ENCODE measurements at regions not wholly inside any gene's neighbourhood (a gene's known extent, or its start where the extent isn't known, plus 50 kb on each side); places are given as distances from the start of the nearest gene placed in this dataset.

GRCh38 chr17:62121025-62121730 lies 56.1 kb upstream of the MED13 start:
- no peaks in the 10 kb centered on the region for H3K36me3 ChIP-seq
- H3K27me3 ChIP-seq: peaks cover 0 to 14% (median 4%) of the 10 kb centered on the region in 7 donors
- no peak for DNase-seq
- H3K9me3 ChIP-seq: no peaks in the 10 kb centered on the region
- no peak for TF ChIP-seq CTCF (IDR thresholded peaks at IDR 0.05)
- no peak for ATAC-seq
- WGBS, 2 donors: 66 to 69% methylated on average over 4 of the region's 4 CpGs
- H3K4me1 ChIP-seq: no peaks in the 10 kb centered on the region
- intact Hi-C loops (cut with DNase I): no loop called here
- H3K4me3 ChIP-seq: no peak overlapping the region
- no peak overlapping the region for H3K27ac ChIP-seq

DNA sequence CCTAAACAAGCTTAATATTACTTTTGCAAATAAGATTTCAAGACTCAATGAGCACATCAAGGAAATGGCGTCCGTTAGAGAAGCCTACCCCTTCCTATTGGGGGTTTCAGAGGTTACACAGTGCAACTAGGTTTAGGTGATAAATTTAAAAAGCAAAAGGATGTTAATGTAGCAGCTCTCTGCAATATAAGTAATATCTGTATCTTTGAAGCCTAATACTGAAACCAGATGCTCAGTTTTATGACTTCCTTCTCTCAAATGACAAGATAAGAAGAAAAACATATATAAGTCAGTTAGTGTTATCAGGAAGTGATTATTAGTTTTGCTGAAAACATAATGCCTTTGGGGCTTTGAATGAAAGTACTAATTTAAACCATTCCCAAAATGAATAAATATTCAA lies 54.3 kb upstream of the MED13 start:
- no peak overlapping the region for H3K27ac ChIP-seq
- intact Hi-C loops (cut with DNase I): no loop called here
- no peaks in the 10 kb centered on the region for H3K4me1 ChIP-seq
- H3K36me3 ChIP-seq: no peaks in the 10 kb centered on the region
- WGBS, 2 donors: 63 to 80% methylated on average over 2 of the region's 2 CpGs
- no peak for TF ChIP-seq CTCF (IDR thresholded peaks at IDR 0.05)
- no peak for ATAC-seq
- peaks cover 0 to 1% (median 0%) of the 10 kb centered on the region in 11 donors for H3K9me3 ChIP-seq
- H3K27me3 ChIP-seq: peaks cover 0 to 14% (median 0%) of the 10 kb centered on the region in 7 donors
- no peak for DNase-seq
- H3K4me3 ChIP-seq: no peak overlapping the region
